ENCODE measurements at regions not wholly inside any gene's neighbourhood (a gene's known extent, or its start where the extent isn't known, plus 50 kb on each side); places are given as distances from the start of the nearest gene placed in this dataset.

- TF ChIP-seq CTCF (IDR thresholded peaks at IDR 0.05; ENCODE audit: unreplicated experiment) = no peak
- Mint-ChIP-seq H3K4me3 (ENCODE audit: low read depth) (no peak overlapping the region), H3K4me1 (ENCODE audit: low read depth) (peaks cover 28% of the 10 kb centered on the region), H3K36me3 (ENCODE audit: insufficient read depth) (no peaks in the 10 kb centered on the region), H3K27me3 (no peaks in the 10 kb centered on the region), H3K27ac (peak overlapping the region; percentile 20), H3K9me3 (ENCODE audit: low read depth) (peaks cover 4% of the 10 kb centered on the region)
- DNase-seq (ENCODE audit: low spot score, unreplicated experiment) = no peak
Measured at GRCh38 chr5:125654392-125654791, 768.8 kb upstream of the GRAMD2B start.

DNA sequence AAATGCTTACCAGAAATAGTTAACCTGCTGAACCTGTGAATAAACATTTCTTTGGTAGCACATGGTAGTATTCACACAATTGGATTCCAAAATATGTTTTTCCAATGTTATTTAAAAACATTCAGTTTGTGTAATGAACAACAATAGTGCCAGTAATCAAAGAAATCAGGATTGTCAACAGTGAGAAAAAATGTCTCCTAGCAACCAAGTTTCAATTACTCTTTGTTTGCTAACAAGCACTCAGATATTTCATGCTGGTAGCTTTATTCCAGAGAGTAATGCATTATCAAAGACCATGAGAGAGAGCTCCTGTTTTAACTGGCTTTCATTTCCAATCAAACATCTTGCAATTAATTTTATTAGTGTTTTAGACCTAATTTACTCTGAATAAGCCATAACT, 768.1 kb upstream of the GRAMD2B start:
- TF ChIP-seq CTCF (IDR thresholded peaks at IDR 0.05; ENCODE audit: unreplicated experiment) = no peak
- DNase-seq (ENCODE audit: low spot score, unreplicated experiment) = no peak
- H3K27me3 Mint-ChIP-seq = no peaks in the 10 kb centered on the region
- peaks cover 4% of the 10 kb centered on the region for H3K9me3 Mint-ChIP-seq (ENCODE audit: low read depth)
- no peak overlapping the region for H3K27ac Mint-ChIP-seq
- peaks cover 32% of the 10 kb centered on the region for H3K4me1 Mint-ChIP-seq (ENCODE audit: low read depth)
- no peak overlapping the region for H3K4me3 Mint-ChIP-seq (ENCODE audit: low read depth)
- H3K36me3 Mint-ChIP-seq (ENCODE audit: insufficient read depth) = no peaks in the 10 kb centered on the region

DNA sequence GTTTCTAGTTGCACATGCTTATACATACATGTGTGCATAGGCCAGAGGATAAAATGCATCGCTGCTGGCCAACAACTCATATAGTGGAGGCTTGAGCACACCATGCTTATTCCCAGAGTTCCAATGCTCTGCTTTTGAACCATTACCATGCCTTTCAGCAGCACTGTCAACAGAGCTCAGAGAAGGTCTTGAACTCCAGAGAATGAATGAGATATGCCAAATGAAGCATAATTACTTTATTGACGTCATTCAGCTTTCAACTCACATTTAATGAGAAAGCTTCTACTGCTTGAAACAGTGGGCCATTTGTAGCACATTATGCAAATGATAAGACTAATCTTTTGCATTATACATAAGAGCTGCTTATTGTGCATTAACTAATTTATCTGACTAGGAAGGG, 765.3 kb upstream of the GRAMD2B start:
- Mint-ChIP-seq H3K9me3 (ENCODE audit: low read depth) (peaks cover 5% of the 10 kb centered on the region), H3K27ac (no peak overlapping the region), H3K4me3 (ENCODE audit: low read depth) (no peak overlapping the region), H3K4me1 (ENCODE audit: low read depth) (peaks cover 32% of the 10 kb centered on the region), H3K36me3 (ENCODE audit: insufficient read depth) (no peaks in the 10 kb centered on the region), H3K27me3 (no peaks in the 10 kb centered on the region)
- no peak for DNase-seq (ENCODE audit: low spot score, unreplicated experiment)
- no peak for TF ChIP-seq CTCF (IDR thresholded peaks at IDR 0.05; ENCODE audit: unreplicated experiment)

- no peak for TF ChIP-seq CTCF (IDR thresholded peaks at IDR 0.05; ENCODE audit: unreplicated experiment)
- H3K27ac Mint-ChIP-seq = no peak overlapping the region
- H3K27me3 Mint-ChIP-seq = no peaks in the 10 kb centered on the region
- H3K36me3 Mint-ChIP-seq (ENCODE audit: insufficient read depth) = no peaks in the 10 kb centered on the region
- peaks cover 13% of the 10 kb centered on the region for H3K9me3 Mint-ChIP-seq (ENCODE audit: low read depth)
- peaks cover 26% of the 10 kb centered on the region for H3K4me1 Mint-ChIP-seq (ENCODE audit: low read depth)
- no peak for DNase-seq (ENCODE audit: low spot score, unreplicated experiment)
- H3K4me3 Mint-ChIP-seq (ENCODE audit: low read depth) = no peak overlapping the region
Measured at GRCh38 chr5:125659316-125660023, 763.7 kb upstream of the GRAMD2B start.

DNA sequence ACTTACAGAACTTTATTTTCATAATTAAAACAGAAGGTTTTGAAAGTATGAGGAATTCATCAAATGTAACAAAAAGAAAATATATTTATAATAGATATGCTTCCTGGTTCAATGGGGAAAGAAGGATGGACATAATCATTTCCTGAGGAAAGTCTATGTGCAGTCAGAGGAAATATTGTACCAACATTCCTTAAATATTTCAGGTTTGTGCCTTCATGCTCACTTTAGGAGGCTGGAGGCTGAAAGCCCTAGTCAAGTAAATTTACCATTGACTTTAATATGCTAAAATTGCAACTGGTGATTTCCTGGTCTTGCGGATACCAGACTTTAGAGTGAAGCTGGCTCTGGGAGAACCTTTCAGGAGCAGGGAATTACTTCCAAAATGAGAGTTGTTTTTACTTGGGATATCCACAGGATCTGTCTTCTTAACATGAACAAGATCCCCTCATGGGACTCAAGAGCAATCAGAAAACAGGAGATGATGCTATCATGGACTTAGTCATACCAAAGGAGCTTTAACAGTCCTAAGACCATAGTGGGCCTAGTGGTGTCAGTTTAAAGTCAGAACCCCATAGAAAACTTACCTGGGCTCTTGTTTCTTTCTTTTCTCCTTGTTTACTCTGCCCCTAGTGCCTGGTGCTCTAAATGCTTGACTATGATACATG, 762.8 kb upstream of the GRAMD2B start:
- no peak for TF ChIP-seq CTCF (IDR thresholded peaks at IDR 0.05; ENCODE audit: unreplicated experiment)
- H3K36me3 Mint-ChIP-seq (ENCODE audit: insufficient read depth) = no peaks in the 10 kb centered on the region
- no peaks in the 10 kb centered on the region for H3K27me3 Mint-ChIP-seq
- no peak overlapping the region for H3K4me3 Mint-ChIP-seq (ENCODE audit: low read depth)
- H3K4me1 Mint-ChIP-seq (ENCODE audit: low read depth) = peaks cover 22% of the 10 kb centered on the region
- H3K9me3 Mint-ChIP-seq (ENCODE audit: low read depth) = peaks cover 13% of the 10 kb centered on the region
- no peak for DNase-seq (ENCODE audit: low spot score, unreplicated experiment)
- H3K27ac Mint-ChIP-seq = no peak overlapping the region
